HG02571 (cell line): ENCODE measurements at regions not wholly inside any gene's neighbourhood (a gene's known extent, or its start where the extent isn't known, plus 50 kb on each side); places are given as distances from the start of the nearest gene placed in this dataset.

Experiments
- ATAC-seq: cut with Tn5 transposase; IDR thresholded peaks from one replicate; pipeline ENCODE4 v1.9.1; 2021; ENCODE audit warnings: mild to moderate bottlenecking, moderate library complexity; ENCODE audit not compliant: unreplicated experiment

GRCh38 chr5:171509467-171509866, 90.0 kb downstream of the FGF18 start:
- ATAC-seq: no peak

GRCh38 chr5:171512397-171512796, 93.0 kb downstream of the FGF18 start:
- no peak for ATAC-seq

- ATAC-seq: no peak
These were observed 94.1 kb downstream of the FGF18 start for GRCh38 chr5:171513591-171513990.

GRCh38 chr5:171518916-171519315, 99.5 kb downstream of the FGF18 start:
- ATAC-seq: no peak

- ATAC-seq: no peak
These were observed 101.1 kb downstream of the FGF18 start for GRCh38 chr5:171520300-171521174.

GRCh38 chr5:171521219-171521633, 101.8 kb downstream of the FGF18 start:
- no peak for ATAC-seq

- no peak for ATAC-seq
These were observed 102.2 kb downstream of the FGF18 start for GRCh38 chr5:171521679-171522078.

GRCh38 chr5:171523781-171524180, 104.3 kb downstream of the FGF18 start:
- ATAC-seq: no peak

- no peak for ATAC-seq
These were observed 105.0 kb downstream of the FGF18 start for GRCh38 chr5:171524466-171524865.

GRCh38 chr5:171525085-171525484, 105.6 kb downstream of the FGF18 start:
- ATAC-seq: no peak

- no peak for ATAC-seq
These were observed 108.6 kb downstream of the FGF18 start for GRCh38 chr5:171528036-171528435.

GRCh38 chr5:171528865-171529614, 109.6 kb downstream of the FGF18 start:
- no peak for ATAC-seq

- ATAC-seq: no peak
These were observed 112.2 kb downstream of the FGF18 start for GRCh38 chr5:171531638-171532037.

GRCh38 chr5:171533153-171533552, 113.7 kb downstream of the FGF18 start:
- no peak for ATAC-seq

GRCh38 chr5:171534043-171534895, 114.8 kb downstream of the FGF18 start:
- no peak for ATAC-seq

GRCh38 chr5:171535162-171535561, 115.7 kb downstream of the FGF18 start:
- no peak for ATAC-seq

- ATAC-seq: no peak
These were observed 117.8 kb downstream of the FGF18 start for GRCh38 chr5:171537070-171537849.

- no peak for ATAC-seq
These were observed 118.6 kb downstream of the FGF18 start for GRCh38 chr5:171537923-171538537.

GRCh38 chr5:171538681-171539080, 119.2 kb downstream of the FGF18 start:
- ATAC-seq: no peak

GRCh38 chr5:171540865-171541264, 121.4 kb downstream of the FGF18 start:
- no peak for ATAC-seq
